GM12892 (cell line): ENCODE measurements at regions not wholly inside any gene's neighbourhood (a gene's known extent, or its start where the extent isn't known, plus 50 kb on each side); places are given as distances from the start of the nearest gene placed in this dataset.

Experiments
- POLR2A ChIP-seq: IDR thresholded peaks from 2 replicates; pipeline ENCODE4 v1.6.1; 2011; ENCODE audit warnings: low read depth, low read length, control low read depth
- POLR2AphosphoS5 ChIP-seq: IDR thresholded peaks from 2 replicates; pipeline ENCODE4 v1.6.1; 2011; ENCODE audit warnings: low read depth, low read length, control low read depth
- TAF1 ChIP-seq: IDR thresholded peaks from 2 replicates; pipeline ENCODE4 v1.6.1; 2011; ENCODE audit warnings: low read depth, mild to moderate bottlenecking, control low read depth, low read length, borderline replicate concordance

- TF ChIP-seq POLR2AphosphoS5 (no peak), POLR2A (no peak), TAF1 (no peak)
Measured at GRCh38 chr2:76455910-76456309, 745.2 kb upstream of the GCFC2 start.
